OCI-LY7 (cell line): ENCODE measurements at regions not wholly inside any gene's neighbourhood (a gene's known extent, or its start where the extent isn't known, plus 50 kb on each side); places are given as distances from the start of the nearest gene placed in this dataset.

Source experiments
- BruUV-seq: library from RNA; stranded (reverse); fragments of 400-500 nt; replicated peaks from 2 replicates; lab custom pipeline; 2021; lab: Mats Ljungman, UMichigan
- CTCF ChIA-PET: fragments of 300-600 bp; sonication (Branson Sonifier 250); formaldehyde crosslinking; loops from one replicate; lab custom pipeline; 2022; ENCODE audit warnings: antibody characterized with exemption; ENCODE audit not compliant: unreplicated experiment; lab: Charles Lee
- POLR2A ChIA-PET: fragments of 300-600 bp; sonication (Branson Sonifier 250); formaldehyde crosslinking; loops from one replicate; lab custom pipeline; 2022; ENCODE audit warnings: antibody characterized with exemption; lab: Charles Lee
- DNase-seq: peaks from one replicate; pipeline ENCODE4 v3.0.0-alpha.2; 2015; ENCODE audit warnings: low spot score
- H2AFZ ChIP-seq: fragments of 200-600 bp; sonication (generic), shearing (Covaris generic); 2 replicates; pipeline ENCODE4 v1.6.1; 2014; ENCODE audit warnings: mild to moderate bottlenecking, antibody characterized with exemption, low read length, moderate library complexity
- H3K27ac ChIP-seq: fragments of 200-600 bp; sonication (generic); 2 replicates; pipeline ENCODE4 v1.5.1; 2014; ENCODE audit warnings: mixed run types, low read depth, mild to moderate bottlenecking, moderate library complexity, low read length, inconsistent platforms; ENCODE audit not compliant: poor library complexity, severe bottlenecking
- H3K36me3 ChIP-seq: fragments of 200-600 bp; sonication (generic); 2 replicates; pipeline ENCODE4 v1.6.1; 2014; ENCODE audit warnings: mild to moderate bottlenecking, antibody characterized with exemption, low read length, moderate library complexity, mixed read lengths; ENCODE audit not compliant: insufficient read depth
- H3K4me1 ChIP-seq: fragments of 200-600 bp; sonication (generic); 2 replicates; pipeline ENCODE4 v1.5.1; 2014; ENCODE audit warnings: mild to moderate bottlenecking, low read length; ENCODE audit not compliant: insufficient read depth, poor library complexity, severe bottlenecking
- H3K4me2 ChIP-seq: fragments of 200-600 bp; sonication (generic); 2 replicates; pipeline ENCODE4 v1.6.1; 2014; ENCODE audit warnings: mild to moderate bottlenecking, low read length
- H3K4me3 ChIP-seq: fragments of 200-600 bp; sonication (generic); 2 replicates; pipeline ENCODE4 v1.5.1; 2014; ENCODE audit warnings: mild to moderate bottlenecking, low read depth, low read length; ENCODE audit not compliant: poor library complexity, severe bottlenecking
- H3K79me2 ChIP-seq: fragments of 200-600 bp; sonication (generic); 2 replicates; pipeline ENCODE4 v1.6.1; 2016; ENCODE audit warnings: low read depth, mild to moderate bottlenecking, low read length, moderate library complexity, mixed read lengths; ENCODE audit not compliant: insufficient read depth
- H3K9me2 ChIP-seq: fragments of 200-600 bp; sonication (generic); 2 replicates; pipeline ENCODE4 v1.6.1; 2016; ENCODE audit warnings: mild to moderate bottlenecking, low read length, mixed read lengths; ENCODE audit not compliant: insufficient read depth
- H3K9me3 ChIP-seq: fragments of 200-600 bp; sonication (generic); 2 replicates; pipeline ENCODE4 v1.6.1; 2014; ENCODE audit warnings: mild to moderate bottlenecking, mixed run types, low read length, mixed read lengths
- H4K20me1 ChIP-seq: fragments of 200-600 bp; sonication (generic); 2 replicates; pipeline ENCODE4 v1.6.1; 2014; ENCODE audit warnings: mild to moderate bottlenecking, antibody characterized with exemption, low read length, moderate library complexity, mixed read lengths; ENCODE audit not compliant: insufficient read depth
- CTCF ChIP-seq: fragments of 200-600 bp; sonication (generic); conservative IDR thresholded peaks from 2 replicates; pipeline ENCODE4 v1.5.1; 2014; ENCODE audit warnings: mild to moderate bottlenecking, antibody characterized with exemption, low read length, moderate library complexity, mixed read lengths
- EZH2phosphoT487 ChIP-seq: fragments of 200-600 bp; sonication (generic); IDR thresholded peaks from 2 replicates; pipeline ENCODE4 v1.6.1; 2018; ENCODE audit warnings: low read depth, borderline replicate concordance, mild to moderate bottlenecking, mixed run types, antibody characterized with exemption, low read length, moderate library complexity, mixed read lengths
- intact Hi-C: fragments of 100-400 bp; cut with micrococcal nuclease; formaldehyde crosslinking; loops from one replicate; pipeline ENCODE4 v1.10.0; 2022; ENCODE audit not compliant: unreplicated experiment

DNA sequence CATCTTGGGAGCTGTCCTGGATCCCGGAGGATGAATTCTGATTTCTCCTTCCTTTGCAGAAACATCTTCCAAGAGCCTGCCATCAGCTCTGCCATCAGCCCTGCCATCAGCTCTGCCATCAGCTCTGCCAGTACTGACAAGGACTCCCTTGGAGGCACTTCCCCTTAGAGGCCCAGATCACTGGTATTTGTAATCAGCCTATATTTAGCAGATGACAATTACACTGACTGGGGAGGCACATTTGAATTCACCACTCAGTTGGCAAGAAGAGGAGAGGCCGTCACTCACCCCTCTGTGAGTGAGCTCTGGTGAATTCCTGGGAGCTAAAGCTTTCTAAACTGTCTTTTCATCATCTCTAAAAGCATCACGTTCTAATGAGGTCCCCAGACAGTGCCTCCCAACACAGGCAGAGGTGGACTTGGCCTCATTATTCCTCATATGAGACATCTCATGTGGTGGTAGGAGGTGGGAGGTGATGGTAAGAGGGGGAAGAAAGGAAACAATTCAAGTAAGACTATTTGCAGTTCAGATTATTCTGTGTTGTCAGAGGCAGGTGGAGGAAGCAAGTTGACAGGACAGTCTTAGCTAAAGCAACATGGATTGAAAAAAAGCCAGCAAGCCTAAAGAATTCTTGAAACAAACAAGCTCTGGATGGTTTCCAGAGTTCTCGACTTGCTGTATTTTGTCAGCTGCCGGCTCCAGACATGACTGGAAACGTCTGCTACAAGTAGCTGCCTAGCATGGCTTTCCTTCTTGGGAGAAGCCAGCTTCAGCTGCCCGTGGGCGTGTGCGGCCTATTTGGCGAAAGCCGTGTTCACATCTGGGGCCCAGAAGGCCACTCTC is 771.7 kb downstream of the TBC1D22A start:
- no peak overlapping the region for H3K4me2 ChIP-seq
- H3K4me1 ChIP-seq, result no peaks in the 10 kb centered on the region
- intact Hi-C loops, result no loop called here
- H3K79me2 ChIP-seq, result no peaks in the 10 kb centered on the region
- H3K9me2 ChIP-seq, result no peaks in the 10 kb centered on the region
- no peaks in the 10 kb centered on the region for H3K36me3 ChIP-seq
- no peak overlapping the region for H2AFZ ChIP-seq
- CTCF ChIA-PET, result no interaction called here
- BruUV-seq, result no TSS peak
- H3K4me3 ChIP-seq, result no peak overlapping the region
- no peaks in the 10 kb centered on the region for H3K9me3 ChIP-seq
- no peak for DNase-seq
- H4K20me1 ChIP-seq, result no peaks in the 10 kb centered on the region
- TF ChIP-seq CTCF, result no peak
- no peak for TF ChIP-seq EZH2phosphoT487
- no peak overlapping the region for H3K27ac ChIP-seq
- POLR2A ChIA-PET, result no interaction called here

DNA sequence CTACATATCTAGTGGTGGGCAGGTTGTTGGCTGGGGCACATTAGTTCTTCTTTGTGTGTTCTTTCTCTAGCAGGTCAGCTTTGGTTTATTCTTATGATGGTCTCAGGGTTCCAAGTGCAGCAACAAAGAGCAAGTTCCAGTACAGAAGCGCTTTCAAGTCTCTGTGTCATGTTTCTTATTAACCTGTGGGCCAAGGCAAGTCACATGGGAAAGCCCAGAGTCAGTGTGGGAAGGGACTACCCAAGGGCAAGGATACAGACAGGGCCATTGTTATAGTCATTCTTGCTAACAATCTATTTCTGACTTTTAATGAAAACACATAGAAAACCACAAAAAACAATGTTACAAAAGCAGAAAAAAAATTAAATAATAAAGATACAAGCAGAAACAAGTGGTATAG is 754.6 kb downstream of the TBC1D22A start:
- no peaks in the 10 kb centered on the region for H4K20me1 ChIP-seq
- no peak overlapping the region for H2AFZ ChIP-seq
- H3K27ac ChIP-seq, result no peak overlapping the region
- intact Hi-C loops, result no loop called here
- H3K36me3 ChIP-seq, result no peaks in the 10 kb centered on the region
- DNase-seq, result no peak
- ChIA-PET CTCF (no interaction called here), POLR2A (no interaction called here)
- H3K4me2 ChIP-seq, result no peak overlapping the region
- no peaks in the 10 kb centered on the region for H3K9me3 ChIP-seq
- H3K4me1 ChIP-seq, result no peaks in the 10 kb centered on the region
- TF ChIP-seq EZH2phosphoT487 (no peak), CTCF (no peak)
- no peaks in the 10 kb centered on the region for H3K79me2 ChIP-seq
- BruUV-seq, result no TSS peak
- no peak overlapping the region for H3K4me3 ChIP-seq
- no peaks in the 10 kb centered on the region for H3K9me2 ChIP-seq
